Glutamatergic neuron (in vitro differentiated cells): ENCODE measurements at regions not wholly inside any gene's neighbourhood (a gene's known extent, or its start where the extent isn't known, plus 50 kb on each side); places are given as distances from the start of the nearest gene placed in this dataset.

Experiments
- DNase-seq: peaks from one replicate; pipeline ENCODE4 v3.0.0; 2022
- H3K27ac Mint-ChIP-seq: one replicate; pipeline ENCODE4 v1.8.0; 2020; ENCODE audit warnings: mild to moderate bottlenecking, mixed read lengths, inconsistent platforms; ENCODE audit not compliant: unreplicated experiment
- H3K27me3 Mint-ChIP-seq: one replicate; pipeline ENCODE4 v1.8.0; 2020; ENCODE audit warnings: mild to moderate bottlenecking, moderate library complexity, mixed read lengths, inconsistent platforms; ENCODE audit not compliant: unreplicated experiment
- H3K36me3 Mint-ChIP-seq: one replicate; pipeline ENCODE4 v1.8.0; 2020; ENCODE audit warnings: mild to moderate bottlenecking, mixed read lengths, inconsistent platforms; ENCODE audit not compliant: unreplicated experiment
- H3K4me1 Mint-ChIP-seq: one replicate; pipeline ENCODE4 v1.8.0; 2020; ENCODE audit warnings: mild to moderate bottlenecking, low read depth, mixed read lengths, inconsistent platforms; ENCODE audit not compliant: unreplicated experiment
- H3K4me3 Mint-ChIP-seq: one replicate; pipeline ENCODE4 v1.8.0; 2020; ENCODE audit warnings: mild to moderate bottlenecking, mixed read lengths, inconsistent platforms; ENCODE audit not compliant: unreplicated experiment
- H3K9me3 Mint-ChIP-seq: one replicate; pipeline ENCODE4 v1.8.0; 2020; ENCODE audit warnings: mild to moderate bottlenecking, moderate library complexity, mixed read lengths, inconsistent platforms; ENCODE audit not compliant: unreplicated experiment
- CTCF ChIP-seq: fragments of 200-600 bp; sonication (generic); IDR thresholded peaks from one replicate; pipeline ENCODE4 v1.5.0; 2021; ENCODE audit not compliant: partially characterized antibody, unreplicated experiment

GRCh38 chr22:49411236-49411635 lies 416.4 kb downstream of the BRD1 start:
- H3K4me1 Mint-ChIP-seq, result no peaks in the 10 kb centered on the region
- no peak overlapping the region for H3K4me3 Mint-ChIP-seq
- H3K36me3 Mint-ChIP-seq, result peaks cover 14% of the 10 kb centered on the region
- H3K27me3 Mint-ChIP-seq, result peaks cover 9% of the 10 kb centered on the region
- H3K9me3 Mint-ChIP-seq, result peaks cover 18% of the 10 kb centered on the region
- TF ChIP-seq CTCF, result no peak
- H3K27ac Mint-ChIP-seq, result no peak overlapping the region
- DNase-seq, result no peak

GRCh38 chr22:49408102-49408836 lies 419.4 kb downstream of the BRD1 start:
- Mint-ChIP-seq H3K4me3 (no peak overlapping the region), H3K27ac (no peak overlapping the region), H3K4me1 (no peaks in the 10 kb centered on the region), H3K27me3 (peaks cover 15% of the 10 kb centered on the region), H3K9me3 (peaks cover 21% of the 10 kb centered on the region), H3K36me3 (peaks cover 21% of the 10 kb centered on the region)
- DNase-seq, result no peak
- no peak for TF ChIP-seq CTCF

GRCh38 chr22:49406879-49407587 lies 420.6 kb downstream of the BRD1 start:
- no peak for TF ChIP-seq CTCF
- no peak for DNase-seq
- Mint-ChIP-seq H3K4me1 (no peaks in the 10 kb centered on the region), H3K27me3 (peaks cover 14% of the 10 kb centered on the region), H3K4me3 (no peak overlapping the region), H3K9me3 (peaks cover 16% of the 10 kb centered on the region), H3K36me3 (peaks cover 16% of the 10 kb centered on the region), H3K27ac (no peak overlapping the region)

GRCh38 chr22:49406047-49406650 lies 421.5 kb downstream of the BRD1 start:
- Mint-ChIP-seq H3K27me3 (peaks cover 14% of the 10 kb centered on the region), H3K4me3 (no peak overlapping the region), H3K36me3 (peaks cover 16% of the 10 kb centered on the region), H3K27ac (no peak overlapping the region), H3K9me3 (peaks cover 16% of the 10 kb centered on the region), H3K4me1 (no peaks in the 10 kb centered on the region)
- no peak for TF ChIP-seq CTCF
- no peak for DNase-seq

- no peaks in the 10 kb centered on the region for H3K4me1 Mint-ChIP-seq
- no peak overlapping the region for H3K27ac Mint-ChIP-seq
- no peak for DNase-seq
- H3K9me3 Mint-ChIP-seq, result peaks cover 16% of the 10 kb centered on the region
- TF ChIP-seq CTCF, result no peak
- peaks cover 16% of the 10 kb centered on the region for H3K36me3 Mint-ChIP-seq
- H3K4me3 Mint-ChIP-seq, result no peak overlapping the region
- H3K27me3 Mint-ChIP-seq, result peaks cover 14% of the 10 kb centered on the region
Observed at GRCh38 chr22:49405590-49405989, 422.1 kb downstream of the BRD1 start.
